ENCODE measurements at regions not wholly inside any gene's neighbourhood (a gene's known extent, or its start where the extent isn't known, plus 50 kb on each side); places are given as distances from the start of the nearest gene placed in this dataset.

GRCh38 chr12:23099604-23100003, 474.6 kb downstream of the ETNK1 start:
- H2AFZ ChIP-seq (ENCODE audit: low read length), result no peak overlapping the region
- no peak overlapping the region for H3K27ac ChIP-seq (ENCODE audit: low read depth, low read length)
- no peaks in the 10 kb centered on the region for H4K20me1 ChIP-seq (ENCODE audit: insufficient read depth, low read length)
- no peaks in the 10 kb centered on the region for H3K79me2 ChIP-seq (ENCODE audit: insufficient read depth, low read length)
- H3K4me1 ChIP-seq (ENCODE audit: insufficient read depth, low read length), result no peaks in the 10 kb centered on the region
- H3K4me3 ChIP-seq (ENCODE audit: insufficient read depth, low read length), result no peak overlapping the region
- H3K4me2 ChIP-seq (ENCODE audit: insufficient read depth, low read length), result no peak overlapping the region
- TF ChIP-seq CTCF (IDR thresholded peaks at IDR 0.05; ENCODE audit: extremely low read depth, low read depth, low read length), result no peak
- no peak for DNase-seq (ENCODE audit: insufficient read length, low spot score, missing footprints)
- no peaks in the 10 kb centered on the region for H3K27me3 ChIP-seq (ENCODE audit: insufficient read depth, low read length)
- H3K9me3 ChIP-seq (ENCODE audit: low read depth, low read length), result no peaks in the 10 kb centered on the region
- H3K36me3 ChIP-seq (ENCODE audit: insufficient read depth, low read length), result no peaks in the 10 kb centered on the region

- H3K4me1 ChIP-seq (ENCODE audit: insufficient read depth, low read length), result no peaks in the 10 kb centered on the region
- no peak for TF ChIP-seq CTCF (IDR thresholded peaks at IDR 0.05; ENCODE audit: extremely low read depth, low read depth, low read length)
- H3K27me3 ChIP-seq (ENCODE audit: insufficient read depth, low read length), result no peaks in the 10 kb centered on the region
- no peak overlapping the region for H3K4me2 ChIP-seq (ENCODE audit: insufficient read depth, low read length)
- H2AFZ ChIP-seq (ENCODE audit: low read length), result no peak overlapping the region
- no peaks in the 10 kb centered on the region for H3K79me2 ChIP-seq (ENCODE audit: insufficient read depth, low read length)
- DNase-seq (ENCODE audit: insufficient read length, low spot score, missing footprints), result no peak
- no peak overlapping the region for H3K27ac ChIP-seq (ENCODE audit: low read depth, low read length)
- H3K36me3 ChIP-seq (ENCODE audit: insufficient read depth, low read length), result no peaks in the 10 kb centered on the region
- H3K4me3 ChIP-seq (ENCODE audit: insufficient read depth, low read length), result no peak overlapping the region
- H4K20me1 ChIP-seq (ENCODE audit: insufficient read depth, low read length), result no peaks in the 10 kb centered on the region
- H3K9me3 ChIP-seq (ENCODE audit: low read depth, low read length), result no peaks in the 10 kb centered on the region
Measured at GRCh38 chr12:23108957-23109356, 484.0 kb downstream of the ETNK1 start.

GRCh38 chr12:23113781-23114180, 488.8 kb downstream of the ETNK1 start:
- no peaks in the 10 kb centered on the region for H4K20me1 ChIP-seq (ENCODE audit: insufficient read depth, low read length)
- H3K9me3 ChIP-seq (ENCODE audit: low read depth, low read length), result no peaks in the 10 kb centered on the region
- H3K27ac ChIP-seq (ENCODE audit: low read depth, low read length), result no peak overlapping the region
- no peaks in the 10 kb centered on the region for H3K36me3 ChIP-seq (ENCODE audit: insufficient read depth, low read length)
- no peak for TF ChIP-seq CTCF (IDR thresholded peaks at IDR 0.05; ENCODE audit: extremely low read depth, low read depth, low read length)
- H3K79me2 ChIP-seq (ENCODE audit: insufficient read depth, low read length), result no peaks in the 10 kb centered on the region
- H3K4me3 ChIP-seq (ENCODE audit: insufficient read depth, low read length), result no peak overlapping the region
- DNase-seq (ENCODE audit: insufficient read length, low spot score, missing footprints), result no peak
- H3K4me1 ChIP-seq (ENCODE audit: insufficient read depth, low read length), result no peaks in the 10 kb centered on the region
- no peak overlapping the region for H3K4me2 ChIP-seq (ENCODE audit: insufficient read depth, low read length)
- H2AFZ ChIP-seq (ENCODE audit: low read length), result no peak overlapping the region
- H3K27me3 ChIP-seq (ENCODE audit: insufficient read depth, low read length), result no peaks in the 10 kb centered on the region

- H2AFZ ChIP-seq (ENCODE audit: low read length), result no peak overlapping the region
- no peaks in the 10 kb centered on the region for H3K9me3 ChIP-seq (ENCODE audit: low read depth, low read length)
- no peaks in the 10 kb centered on the region for H3K4me1 ChIP-seq (ENCODE audit: insufficient read depth, low read length)
- DNase-seq (ENCODE audit: insufficient read length, low spot score, missing footprints), result no peak
- TF ChIP-seq CTCF (IDR thresholded peaks at IDR 0.05; ENCODE audit: extremely low read depth, low read depth, low read length), result no peak
- no peaks in the 10 kb centered on the region for H3K27me3 ChIP-seq (ENCODE audit: insufficient read depth, low read length)
- H3K4me3 ChIP-seq (ENCODE audit: insufficient read depth, low read length), result no peak overlapping the region
- H3K79me2 ChIP-seq (ENCODE audit: insufficient read depth, low read length), result no peaks in the 10 kb centered on the region
- H3K27ac ChIP-seq (ENCODE audit: low read depth, low read length), result no peak overlapping the region
- H3K36me3 ChIP-seq (ENCODE audit: insufficient read depth, low read length), result no peaks in the 10 kb centered on the region
- no peak overlapping the region for H3K4me2 ChIP-seq (ENCODE audit: insufficient read depth, low read length)
- H4K20me1 ChIP-seq (ENCODE audit: insufficient read depth, low read length), result no peaks in the 10 kb centered on the region
Measured at GRCh38 chr12:23115984-23116383, 491.0 kb downstream of the ETNK1 start.

Measured in osteoblast (primary cell).